ENCODE measurements at regions not wholly inside any gene's neighbourhood (a gene's known extent, or its start where the extent isn't known, plus 50 kb on each side); places are given as distances from the start of the nearest gene placed in this dataset.

GRCh38 chr6:168206186-168206585, 113.4 kb downstream of the DACT2 start:
- TF ChIP-seq GATA2 (IDR thresholded peaks at IDR 0.05; ENCODE audit: low read depth, low read length), result no peak
- no peak for TF ChIP-seq GATA3 (IDR thresholded peaks at IDR 0.05; ENCODE audit: low read depth, low read length)

All from SH-SY5Y (cell line).